GM12874 (cell line): ENCODE measurements at regions not wholly inside any gene's neighbourhood (a gene's known extent, or its start where the extent isn't known, plus 50 kb on each side); places are given as distances from the start of the nearest gene placed in this dataset.

ENCODE experiments used
- TF ChIP-seq, protein P1 (sequence below): IDR thresholded peaks from 2 replicates; pipeline ENCODE4 v1.5.1; 2011; ENCODE audit warnings: low read depth, mild to moderate bottlenecking, control low read depth, low read length, moderate library complexity; ENCODE audit not compliant: insufficient read depth

- TF ChIP-seq, protein P1, sequence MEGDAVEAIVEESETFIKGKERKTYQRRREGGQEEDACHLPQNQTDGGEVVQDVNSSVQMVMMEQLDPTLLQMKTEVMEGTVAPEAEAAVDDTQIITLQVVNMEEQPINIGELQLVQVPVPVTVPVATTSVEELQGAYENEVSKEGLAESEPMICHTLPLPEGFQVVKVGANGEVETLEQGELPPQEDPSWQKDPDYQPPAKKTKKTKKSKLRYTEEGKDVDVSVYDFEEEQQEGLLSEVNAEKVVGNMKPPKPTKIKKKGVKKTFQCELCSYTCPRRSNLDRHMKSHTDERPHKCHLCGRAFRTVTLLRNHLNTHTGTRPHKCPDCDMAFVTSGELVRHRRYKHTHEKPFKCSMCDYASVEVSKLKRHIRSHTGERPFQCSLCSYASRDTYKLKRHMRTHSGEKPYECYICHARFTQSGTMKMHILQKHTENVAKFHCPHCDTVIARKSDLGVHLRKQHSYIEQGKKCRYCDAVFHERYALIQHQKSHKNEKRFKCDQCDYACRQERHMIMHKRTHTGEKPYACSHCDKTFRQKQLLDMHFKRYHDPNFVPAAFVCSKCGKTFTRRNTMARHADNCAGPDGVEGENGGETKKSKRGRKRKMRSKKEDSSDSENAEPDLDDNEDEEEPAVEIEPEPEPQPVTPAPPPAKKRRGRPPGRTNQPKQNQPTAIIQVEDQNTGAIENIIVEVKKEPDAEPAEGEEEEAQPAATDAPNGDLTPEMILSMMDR, result no peak
These were observed 992.4 kb downstream of the NSUN3 start for GRCh38 chr3:95055288-95055687.

- TF ChIP-seq, protein P1, result no peak
These were observed 1019.3 kb downstream of the NSUN3 start for GRCh38 chr3:95082191-95082590.

DNA sequence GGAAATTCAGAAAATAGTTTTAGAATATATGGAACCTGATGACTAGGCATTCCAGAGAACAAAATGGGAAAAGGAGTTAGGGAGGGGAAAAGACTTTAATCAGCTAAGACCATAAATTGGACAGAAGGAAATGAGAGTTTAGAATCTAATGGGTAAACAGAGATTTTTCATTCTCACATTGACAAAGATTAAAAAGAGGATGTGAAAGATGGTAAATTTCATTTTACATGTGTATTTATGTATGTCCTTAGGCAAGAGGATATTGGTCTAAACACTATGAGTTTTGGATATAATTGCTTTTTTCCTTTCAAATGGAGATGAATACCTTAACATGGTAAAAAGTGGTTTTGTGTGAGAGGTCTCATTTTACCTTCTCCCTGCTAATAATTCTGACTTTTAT lies 1021.9 kb downstream of the NSUN3 start:
- TF ChIP-seq, protein P1, result no peak

DNA sequence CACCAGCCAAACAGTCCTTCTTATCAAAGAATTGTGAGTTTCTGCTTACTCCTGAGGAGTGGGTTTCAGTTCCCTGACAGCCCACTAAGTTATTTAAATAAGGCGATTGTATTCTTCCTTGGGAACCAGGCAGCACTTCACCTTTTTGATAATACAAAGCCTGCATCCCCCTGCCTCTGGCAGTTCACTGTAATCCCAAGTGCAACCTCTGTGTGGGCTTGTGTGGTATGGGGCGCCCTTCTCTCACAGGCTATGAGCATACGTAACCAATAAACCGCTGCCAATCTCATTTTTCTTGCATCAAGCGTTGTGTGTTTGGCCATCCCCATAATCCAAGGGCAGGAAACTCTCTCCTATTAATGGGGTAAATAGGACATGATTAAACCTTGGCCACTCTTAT lies 1025.6 kb downstream of the NSUN3 start:
- TF ChIP-seq, protein P1, result no peak

GRCh38 chr3:95097493-95097892 lies 1034.6 kb downstream of the NSUN3 start:
- TF ChIP-seq, protein P1, result no peak

- TF ChIP-seq, protein P1, result no peak
These were observed 1058.1 kb downstream of the NSUN3 start for GRCh38 chr3:95120921-95121320.

DNA sequence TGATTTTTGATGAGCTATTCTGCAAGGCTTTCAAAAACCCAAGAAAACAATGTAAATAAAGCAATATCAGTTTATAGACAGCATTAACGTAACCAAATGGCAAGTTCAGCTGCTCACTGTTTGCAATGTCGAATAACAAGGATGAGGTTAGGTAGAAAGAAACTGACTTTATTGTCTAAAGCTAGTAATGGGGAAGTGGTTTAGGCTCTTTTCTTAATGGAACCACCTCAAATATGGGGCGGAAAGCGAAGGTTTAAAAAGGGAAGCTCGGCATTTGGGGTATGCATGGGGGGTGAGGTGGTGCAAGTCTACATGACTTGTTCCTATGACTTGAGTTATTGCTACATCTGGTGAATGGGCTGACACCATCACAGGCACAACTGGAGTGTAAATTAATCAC lies 1060.2 kb downstream of the NSUN3 start:
- TF ChIP-seq, protein P1, result no peak

GRCh38 chr3:95134693-95135413 lies 1072.0 kb downstream of the NSUN3 start:
- TF ChIP-seq, protein P1, result no peak
